H1 (cell line): ENCODE measurements at regions not wholly inside any gene's neighbourhood (a gene's known extent, or its start where the extent isn't known, plus 50 kb on each side); places are given as distances from the start of the nearest gene placed in this dataset.

Experiments
- CTCF ChIA-PET: fragments of 300-600 bp; sonication (Branson Sonifier 250); formaldehyde crosslinking; loops from one replicate; lab custom pipeline; 2021; ENCODE audit not compliant: partially characterized antibody; lab: Charles Lee
- POLR2A ChIA-PET: fragments of 300-600 bp; sonication (Branson Sonifier 250); formaldehyde crosslinking; loops from one replicate; lab custom pipeline; 2021; ENCODE audit warnings: inconsistent platforms; ENCODE audit not compliant: partially characterized antibody; lab: Charles Lee
- DNase-seq, 2 experiments: peaks; one replicate each; pipeline versions ENCODE4 v3.0.0 to v3.0.0-alpha.2; 2010 to 2022; ENCODE audit warnings: low spot score in 2 of 2, low read depth in 1 of 2, mixed read lengths in 1 of 2
- FAIRE-seq: peaks from 2 replicates; lab custom pipeline; 2011; peaks lifted over from hg19 to GRCh38; lab: Jason Lieb, UNC
- H2AFZ ChIP-seq: 2 replicates; pipeline ENCODE4 v1.8.1; 2012; ENCODE audit warnings: low read length, inconsistent platforms
- H2AK5ac ChIP-seq: 2 replicates; pipeline ENCODE4 v1.6.1; 2013; ENCODE audit warnings: low read depth, low read length
- H2BK120ac ChIP-seq: replicated peaks from 2 replicates; pipeline ENCODE3; 2013; ENCODE audit warnings: low read depth, low read length, inconsistent platforms
- H2BK12ac ChIP-seq: 2 replicates; pipeline ENCODE4 v1.6.1; 2013; ENCODE audit warnings: low read depth, low read length
- H2BK15ac ChIP-seq: 2 replicates; pipeline ENCODE4 v1.6.1; 2013; ENCODE audit warnings: low read length
- H2BK20ac ChIP-seq: 2 replicates; pipeline ENCODE4 v1.6.1; 2013; ENCODE audit warnings: low read length
- H2BK5ac ChIP-seq: 2 replicates; pipeline ENCODE4 v1.6.1; 2013; ENCODE audit warnings: low read depth, low read length
- H3K14ac ChIP-seq: 2 replicates; pipeline ENCODE4 v1.6.1; 2013; ENCODE audit warnings: inconsistent platforms; ENCODE audit not compliant: insufficient read length
- H3K18ac ChIP-seq: 2 replicates; pipeline ENCODE4 v1.6.1; 2013; ENCODE audit warnings: low read length; ENCODE audit errors: extremely low read depth
- H3K23ac ChIP-seq: 2 replicates; pipeline ENCODE4 v1.6.1; 2013; ENCODE audit warnings: inconsistent platforms; ENCODE audit not compliant: insufficient read length
- H3K23me2 ChIP-seq: 2 replicates; pipeline ENCODE4 v1.6.1; 2013; ENCODE audit warnings: low read depth, low read length
- H3K27ac ChIP-seq: 2 replicates; pipeline ENCODE4 v1.6.1; 2011; ENCODE audit warnings: low read depth, low read length, inconsistent platforms
- H3K27me3 ChIP-seq, 4 experiments: replicated peaks in 1 of 4; 1 replicate in 1 of 4; 2 replicates in 3 of 4; pipeline versions ENCODE4 v1.6.1 to v1.8.1; 2011 to 2013; ENCODE audit warnings: low read length in 3 of 4, mild to moderate bottlenecking in 3 of 4, inconsistent platforms in 2 of 4, mixed read lengths in 2 of 4, moderate library complexity in 1 of 4; ENCODE audit not compliant: control insufficient read depth in 3 of 4, insufficient read depth in 3 of 4; ENCODE audit errors: extremely low read depth in 1 of 4
- H3K36me3 ChIP-seq, 4 experiments: 2 replicates each; pipeline versions ENCODE4 v1.6.1 to v1.8.1; 2011 to 2013; ENCODE audit warnings: mild to moderate bottlenecking in 4 of 4, low read length in 3 of 4, moderate library complexity in 2 of 4, control low read depth in 1 of 4, inconsistent platforms in 1 of 4; ENCODE audit not compliant: insufficient read depth in 4 of 4, control insufficient read depth in 2 of 4
- H3K4ac ChIP-seq: replicated peaks from 2 replicates; pipeline ENCODE3; 2013; ENCODE audit warnings: low read length, low read depth, mixed read lengths, inconsistent platforms; ENCODE audit not compliant: insufficient read length
- H3K4me1 ChIP-seq, 4 experiments: replicated peaks in 1 of 4; 1 replicate in 1 of 4; 2 replicates in 3 of 4; pipeline versions ENCODE4 v1.6.1 to v1.8.1; 2011 to 2013; ENCODE audit warnings: low read length in 3 of 4, inconsistent platforms in 2 of 4, mixed read lengths in 1 of 4; ENCODE audit not compliant: insufficient read depth in 4 of 4, control insufficient read depth in 3 of 4
- H3K4me2 ChIP-seq, 2 experiments: 2 replicates each; pipeline versions ENCODE4 v1.6.1 to v1.8.1; 2011 to 2013; ENCODE audit warnings: low read depth in 2 of 2, low read length in 2 of 2, control low read depth in 1 of 2, inconsistent platforms in 1 of 2, mild to moderate bottlenecking in 1 of 2; ENCODE audit not compliant: insufficient read depth in 1 of 2
- H3K4me3 ChIP-seq, 4 experiments: fragments of 200-600, 300-600 bp in 1 of 4; sonication (generic), shearing (Covaris generic), sonication (Bioruptor Twin) in 1 of 4; 2 replicates each; pipeline versions ENCODE4 v1.5.1 to v1.8.1; 2011 to 2016; ENCODE audit warnings: low read length in 4 of 4, low read depth in 3 of 4, control low read depth in 2 of 4, inconsistent platforms in 2 of 4, mild to moderate bottlenecking in 2 of 4, mixed read lengths in 1 of 4, moderate library complexity in 1 of 4; ENCODE audit not compliant: insufficient read depth in 2 of 4; ENCODE audit errors: extremely low read depth in 1 of 4
- H3K56ac ChIP-seq: replicated peaks from 2 replicates; pipeline ENCODE3; 2013; ENCODE audit warnings: low read depth, mild to moderate bottlenecking, mixed read lengths, low read length, inconsistent platforms; ENCODE audit not compliant: insufficient read length
- H3K79me1 ChIP-seq: 2 replicates; pipeline ENCODE4 v1.6.1; 2013; ENCODE audit warnings: low read depth, low read length, control low read depth
- H3K79me2 ChIP-seq, 2 experiments: 2 replicates each; pipeline versions ENCODE4 v1.6.1 to v1.8.1; 2012 to 2013; ENCODE audit warnings: low read length in 2 of 2, mild to moderate bottlenecking in 2 of 2, inconsistent platforms in 1 of 2; ENCODE audit not compliant: insufficient read depth in 2 of 2, control insufficient read depth in 1 of 2
- H3K9ac ChIP-seq, 4 experiments: replicated peaks in 1 of 4; 1 replicate in 1 of 4; 2 replicates in 3 of 4; pipeline versions ENCODE4 v1.6.1 to v1.8.1; 2011 to 2013; ENCODE audit warnings: low read depth in 3 of 4, low read length in 3 of 4, control low read depth in 2 of 4, mild to moderate bottlenecking in 2 of 4, moderate library complexity in 2 of 4, inconsistent platforms in 1 of 4; ENCODE audit errors: extremely low read depth in 1 of 4
- H3K9me3 ChIP-seq, 2 experiments: 2 replicates each; pipeline versions ENCODE4 v1.6.1 to v1.8.1; 2012 to 2013; ENCODE audit warnings: mild to moderate bottlenecking in 2 of 2, moderate library complexity in 2 of 2, control low read depth in 1 of 2, inconsistent platforms in 1 of 2, low read depth in 1 of 2, low read length in 1 of 2, mixed read lengths in 1 of 2; ENCODE audit not compliant: insufficient read depth in 2 of 2
- H4K20me1 ChIP-seq, 2 experiments: replicated peaks in 1 of 2; 2 replicates each; pipeline versions ENCODE3 to v1.8.1; 2011 to 2013; ENCODE audit warnings: inconsistent platforms in 2 of 2, low read length in 2 of 2, mild to moderate bottlenecking in 1 of 2; ENCODE audit not compliant: insufficient read depth in 2 of 2, control insufficient read depth in 1 of 2
- H4K5ac ChIP-seq: 2 replicates; pipeline ENCODE4 v1.6.1; 2013; ENCODE audit warnings: low read length, low read depth, mixed read lengths, inconsistent platforms; ENCODE audit not compliant: insufficient read length
- H4K8ac ChIP-seq: 2 replicates; pipeline ENCODE4 v1.8.0; 2013; ENCODE audit warnings: mild to moderate bottlenecking, moderate library complexity, low read length, inconsistent platforms; ENCODE audit not compliant: insufficient read depth; ENCODE audit errors: extremely low read depth
- H4K91ac ChIP-seq: replicated peaks from 2 replicates; pipeline ENCODE3; 2013; ENCODE audit warnings: low read length, mixed read lengths, inconsistent platforms; ENCODE audit not compliant: insufficient read length
- ATF2 ChIP-seq: IDR thresholded peaks from 2 replicates; pipeline ENCODE4 v1.6.1; 2012; ENCODE audit warnings: low read length, inconsistent platforms
- E2F6 ChIP-seq: IDR thresholded peaks from 2 replicates; pipeline ENCODE4 v1.6.1; 2012; ENCODE audit warnings: inconsistent platforms
- GTF2F1 ChIP-seq: IDR thresholded peaks from 2 replicates; pipeline ENCODE4 v1.6.1; 2012; ENCODE audit warnings: low read depth, low read length, improper control_type of control experiment, borderline replicate concordance
- HDAC2 ChIP-seq, 2 experiments: fragments of 300-600 bp in 1 of 2; sonication (generic) in 1 of 2; IDR thresholded peaks; 2 replicates each; pipeline ENCODE4 v1.6.1; 2011 to 2012; ENCODE audit warnings: low read depth in 2 of 2, low read length in 2 of 2, mild to moderate bottlenecking in 2 of 2, moderate library complexity in 2 of 2, borderline replicate concordance in 1 of 2, inconsistent platforms in 1 of 2
- POU5F1 ChIP-seq: IDR thresholded peaks from 2 replicates; pipeline ENCODE4 v1.6.1; 2011; ENCODE audit warnings: low read depth, mild to moderate bottlenecking, low read length, moderate library complexity
- RAD21 ChIP-seq, 2 experiments: IDR thresholded peaks in 1 of 2; conservative IDR thresholded peaks in 1 of 2; 2 replicates each; pipeline ENCODE4 v1.6.1; 2011; ENCODE audit warnings: low read depth in 2 of 2, low read length in 2 of 2, improper control_type of control experiment in 1 of 2, inconsistent platforms in 1 of 2, mild to moderate bottlenecking in 1 of 2, moderate library complexity in 1 of 2
- RBBP5 ChIP-seq: IDR thresholded peaks from 2 replicates; pipeline ENCODE4 v1.7.1; 2012; ENCODE audit warnings: low read depth, mild to moderate bottlenecking, inconsistent platforms, low read length, moderate library complexity, borderline replicate concordance
- TAF7 ChIP-seq: optimal IDR thresholded peaks from 2 replicates; pipeline ENCODE3; 2011; ENCODE audit warnings: low read depth, mild to moderate bottlenecking, inconsistent platforms, low read length, moderate library complexity, borderline replicate concordance
- WGBS, 2 experiments: shearing (Covaris generic) in 1 of 2; methylation state at CpG; one replicate each; pipeline versions ENCODE4 v1.1.6 to v1.1.7; 2013 to 2015; ENCODE audit warnings: low lambda C conversion rate in 2 of 2, mixed read lengths in 2 of 2, inconsistent platforms in 1 of 2, low coverage in 1 of 2, missing lambda C conversion rate in 1 of 2; ENCODE audit not compliant: insufficient replicate concordance in 2 of 2, insufficient coverage in 1 of 2, insufficient read length in 1 of 2; ENCODE audit errors: extremely low coverage in 1 of 2, missing lambda C conversion rate in 1 of 2; 5-methylcytosine and 5-hydroxymethylcytosine counted together

GRCh38 chr2:40548521-40548920, 96.6 kb upstream of the SLC8A1 start:
- no peaks in the 10 kb centered on the region for H3K36me3 ChIP-seq
- ChIA-PET CTCF (no interaction called here), POLR2A (no interaction called here)
- no peak overlapping the region for H3K27ac ChIP-seq
- H2BK12ac ChIP-seq, result no peak overlapping the region
- H3K27me3 ChIP-seq, result no peaks in the 10 kb centered on the region
- H2BK5ac ChIP-seq, result no peak overlapping the region
- H3K18ac ChIP-seq, result no peak overlapping the region
- H4K5ac ChIP-seq, result no peak overlapping the region
- H2AFZ ChIP-seq, result no peak overlapping the region
- no peak overlapping the region for H2AK5ac ChIP-seq
- FAIRE-seq (no peak), DNase-seq (no peak)
- H3K79me2 ChIP-seq, result no peaks in the 10 kb centered on the region
- H3K9ac ChIP-seq, result no peak overlapping the region
- no peak overlapping the region for H3K4me3 ChIP-seq
- H3K4me1 ChIP-seq, result peaks cover 0 to 7% (median 5%) of the 10 kb centered on the region in 4 experiments; a peak in 3 of 7 replicates
- H3K23ac ChIP-seq, result no peak overlapping the region
- no peak overlapping the region for H2BK20ac ChIP-seq
- no peak overlapping the region for H3K4me2 ChIP-seq
- H3K79me1 ChIP-seq, result no peaks in the 10 kb centered on the region
- no peaks in the 10 kb centered on the region for H3K9me3 ChIP-seq
- H3K4ac ChIP-seq, result no peak overlapping the region
- H4K91ac ChIP-seq, result no peak overlapping the region
- no peak overlapping the region for H2BK15ac ChIP-seq
- no peaks in the 10 kb centered on the region for H3K23me2 ChIP-seq
- no peak overlapping the region for H3K14ac ChIP-seq
- 94% methylated on average over 1 of the region's 1 CpG; no CpG with 5 or more reads in 1 of the 2 experiments for WGBS, 2 experiments
- H4K8ac ChIP-seq, result no peak overlapping the region
- no peaks in the 10 kb centered on the region for H4K20me1 ChIP-seq
- H2BK120ac ChIP-seq, result no peak overlapping the region
- H3K56ac ChIP-seq, result no peak overlapping the region
- TF ChIP-seq TAF7 (no peak), GTF2F1 (no peak), POU5F1 (no peak), E2F6 (no peak), ATF2 (no peak), HDAC2 (IDR thresholded peaks at IDR 0.05; ENCODE audit: borderline replicate concordance in 1 of 2, low read depth in 2 of 2, low read length in 2 of 2) (no peak), RAD21 (IDR thresholded peaks at IDR 0.05 in 1 of 2, conservative IDR thresholded peaks at IDR 0.05 in 1 of 2; ENCODE audit: low read depth in 2 of 2, low read length in 2 of 2) (no peak), RBBP5 (no peak)
